DMS114 treated with DMSO at 0.1 percent for 48 hours (cell line): ENCODE measurements at regions not wholly inside any gene's neighbourhood (a gene's known extent, or its start where the extent isn't known, plus 50 kb on each side); places are given as distances from the start of the nearest gene placed in this dataset.

ENCODE experiments used
- DNase-seq: peaks from one replicate; lab custom pipeline; 2025; ENCODE audit not compliant: unreplicated experiment; lab: John Stamatoyannopoulos, UW

- no peak for DNase-seq
Observed at GRCh38 chr4:4746444-4746843, 113.0 kb upstream of the MSX1 start.

- DNase-seq, result no peak
Observed at GRCh38 chr4:4740071-4740470, 119.4 kb upstream of the MSX1 start.

- DNase-seq, result no peak
Observed at GRCh38 chr4:4735870-4736269, 123.6 kb upstream of the MSX1 start.

- no peak for DNase-seq
Observed at GRCh38 chr4:4735136-4735750, 124.2 kb upstream of the MSX1 start.

DNA sequence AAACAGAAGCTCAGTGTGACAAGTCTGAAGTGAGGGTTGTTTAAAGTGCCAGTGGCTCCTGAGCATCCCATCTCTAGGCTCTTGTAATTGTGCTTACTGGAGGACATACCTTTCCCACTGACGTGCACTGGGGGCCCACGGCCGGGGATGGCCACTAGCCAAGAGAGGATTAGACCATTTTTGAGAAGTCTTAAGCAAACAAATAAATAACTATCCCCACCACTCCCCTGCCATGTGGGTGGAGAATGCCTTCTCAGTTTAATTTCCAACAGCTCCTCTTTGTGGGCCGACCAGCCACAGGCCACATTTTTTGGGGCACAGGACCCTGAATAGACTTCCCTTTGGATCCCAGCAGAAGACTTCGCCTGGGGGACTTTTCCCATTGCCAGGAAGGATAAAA is 125.0 kb upstream of the MSX1 start:
- DNase-seq, result no peak

DNA sequence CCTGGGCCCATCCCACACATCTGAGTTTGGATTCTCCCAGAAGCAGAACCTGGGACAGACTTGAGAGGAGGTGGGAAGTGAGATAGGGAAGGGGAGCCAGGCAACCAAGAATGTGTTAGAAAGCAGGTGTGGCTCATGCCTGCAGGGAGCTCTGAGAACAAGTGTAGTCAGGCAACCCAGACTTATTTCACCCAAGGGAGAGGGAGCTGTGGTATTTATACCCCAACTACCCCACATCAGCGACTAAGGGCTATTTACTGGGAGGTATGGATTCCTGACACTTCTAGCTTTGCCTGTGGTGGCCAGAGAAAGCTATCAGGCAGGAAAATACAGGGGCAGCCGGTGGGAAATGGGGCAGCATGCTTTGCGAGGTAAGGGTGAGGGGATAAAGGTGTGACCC is 125.8 kb upstream of the MSX1 start:
- DNase-seq, result no peak

DNA sequence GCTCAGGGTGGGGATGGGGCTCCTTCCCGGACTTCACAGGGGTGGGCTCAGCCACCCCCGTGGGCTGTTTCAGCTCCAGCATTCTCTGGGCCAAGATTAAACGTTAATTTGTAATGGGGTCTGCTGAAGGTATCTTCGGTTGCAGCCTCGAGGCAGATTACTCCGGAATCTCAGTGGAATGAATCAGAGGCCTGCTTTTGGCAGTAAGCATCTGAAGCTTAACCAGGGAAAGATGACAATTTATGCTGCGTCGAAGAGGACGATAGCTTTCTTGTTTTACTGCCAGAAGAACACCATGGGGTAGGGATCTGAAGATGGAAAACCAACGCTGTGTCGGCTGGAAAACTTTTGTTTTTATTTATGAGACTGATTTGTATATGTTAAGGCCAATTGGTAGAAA is 129.2 kb upstream of the MSX1 start:
- no peak for DNase-seq

GRCh38 chr4:4729206-4729605 is 130.3 kb upstream of the MSX1 start:
- DNase-seq, result no peak

- DNase-seq, result no peak
Observed at GRCh38 chr4:4727536-4727935, 131.9 kb upstream of the MSX1 start.

DNA sequence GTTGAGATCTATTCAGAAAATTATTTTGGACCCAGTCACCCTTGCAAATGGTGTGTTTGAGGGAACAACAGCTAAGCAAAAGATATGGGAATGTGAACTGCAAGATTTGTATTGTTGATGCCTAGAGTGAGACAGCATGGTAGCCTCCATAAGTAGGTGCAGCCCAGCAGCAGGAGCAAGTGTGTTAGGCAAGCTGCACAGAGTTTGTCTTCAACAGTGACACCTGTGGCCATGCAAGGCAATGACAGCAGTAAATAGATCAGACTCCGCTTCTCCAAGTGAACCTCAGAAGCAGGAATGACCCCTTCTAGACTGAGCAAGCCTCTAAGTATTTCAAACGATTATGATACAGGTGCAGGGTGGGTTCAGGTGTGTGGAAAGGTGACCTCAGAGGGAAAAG is 133.4 kb upstream of the MSX1 start:
- no peak for DNase-seq

GRCh38 chr4:4724321-4724720 is 135.1 kb upstream of the MSX1 start:
- no peak for DNase-seq

GRCh38 chr4:4721636-4722035 is 137.8 kb upstream of the MSX1 start:
- no peak for DNase-seq

DNA sequence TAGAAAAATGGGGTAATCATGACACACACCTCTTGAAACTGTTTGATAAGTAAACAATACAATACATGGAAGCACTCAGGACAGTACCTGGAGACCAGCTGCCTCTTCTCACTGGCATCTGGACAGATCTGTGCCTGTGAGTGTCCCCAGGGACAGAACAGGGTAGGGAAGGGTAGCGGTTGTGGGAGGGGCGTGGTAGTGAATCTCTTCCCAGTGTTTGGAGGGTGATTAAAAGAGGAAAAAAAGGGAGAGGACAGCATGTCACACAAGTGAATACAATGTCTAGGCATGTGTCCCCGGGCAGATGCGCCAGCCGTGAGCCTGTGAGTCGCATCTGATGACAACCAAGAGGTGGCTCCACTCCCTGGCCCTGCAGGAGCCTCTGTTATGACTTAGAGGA is 138.8 kb upstream of the MSX1 start:
- DNase-seq, result no peak

- no peak for DNase-seq
Observed at GRCh38 chr4:4719436-4719835, 140.0 kb upstream of the MSX1 start.

DNA sequence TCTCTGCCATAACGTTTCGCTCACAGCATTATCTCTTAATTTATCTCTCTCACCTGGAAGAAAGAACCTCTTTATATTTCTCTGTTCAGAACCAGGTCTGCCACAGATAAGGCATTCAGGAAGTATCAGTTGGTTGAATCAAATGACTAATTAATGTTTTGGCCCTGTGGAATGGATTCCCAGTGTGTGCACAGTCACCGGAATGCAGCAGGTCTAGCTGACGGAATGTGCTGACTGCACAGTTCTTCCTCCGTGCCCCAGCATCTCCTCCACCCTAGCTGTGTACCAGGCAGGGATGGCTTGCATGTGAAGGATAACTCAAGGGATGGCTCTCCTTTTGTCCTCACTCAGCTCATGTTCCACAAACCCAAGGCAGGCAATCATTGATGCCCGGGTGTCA is 141.8 kb upstream of the MSX1 start:
- no peak for DNase-seq

- no peak for DNase-seq
Observed at GRCh38 chr4:4714331-4714730, 145.1 kb upstream of the MSX1 start.

DNA sequence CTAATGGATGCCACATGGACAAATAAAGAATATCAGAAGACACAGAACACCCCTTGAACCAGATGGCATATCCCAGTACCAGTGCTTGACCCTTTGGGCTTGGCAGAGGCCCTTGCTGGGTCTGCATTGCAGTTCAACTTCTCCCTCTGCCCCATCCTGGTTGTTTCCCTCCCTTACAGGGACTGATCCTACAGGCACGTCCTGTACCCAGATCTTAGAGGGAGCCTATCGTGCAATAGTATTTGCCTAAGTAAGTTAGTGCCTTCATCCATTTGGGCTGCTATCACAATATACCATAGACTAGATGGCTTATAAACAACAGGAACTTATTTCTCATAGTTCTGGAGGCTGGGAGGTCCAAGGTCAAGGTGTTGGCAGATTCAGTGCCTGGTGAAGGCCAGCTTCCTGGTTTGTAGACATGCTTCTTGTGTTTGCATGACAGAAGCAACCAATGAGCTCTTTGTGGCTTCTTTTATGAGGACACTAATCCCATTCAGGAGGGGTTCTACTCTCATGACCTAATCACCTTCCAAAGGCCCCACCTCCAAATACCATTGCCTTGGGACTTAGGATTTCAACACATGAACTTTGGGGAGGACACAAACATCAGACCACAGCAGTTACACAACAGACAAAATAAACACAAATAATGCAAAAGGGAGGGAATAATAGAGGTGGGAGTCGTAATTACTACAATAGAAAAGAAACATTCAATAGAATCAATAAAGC is 146.5 kb upstream of the MSX1 start:
- DNase-seq, result no peak

GRCh38 chr4:4711902-4712301 is 147.6 kb upstream of the MSX1 start:
- no peak for DNase-seq

DNA sequence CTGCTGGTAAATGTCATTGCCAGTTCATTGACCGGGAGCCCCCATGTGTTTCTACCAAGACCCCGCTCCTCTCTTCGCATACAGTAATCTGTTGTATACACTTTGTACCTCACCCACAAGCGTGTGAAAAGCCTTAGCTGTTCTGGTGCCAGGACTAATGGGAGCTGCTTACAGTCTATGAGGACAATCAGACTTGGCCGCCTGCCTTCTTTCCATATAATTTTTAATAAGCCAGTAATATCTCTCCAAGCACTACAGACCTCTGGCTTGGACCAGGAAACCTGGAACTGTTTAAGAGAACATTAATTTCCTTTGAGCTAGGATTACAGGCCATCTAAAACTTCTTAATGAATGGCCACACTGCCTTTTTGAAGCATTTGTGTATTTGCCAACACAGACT is 149.7 kb upstream of the MSX1 start:
- DNase-seq, result no peak

- DNase-seq, result no peak
Observed at GRCh38 chr4:4704267-4704666, 155.2 kb upstream of the MSX1 start.

DNA sequence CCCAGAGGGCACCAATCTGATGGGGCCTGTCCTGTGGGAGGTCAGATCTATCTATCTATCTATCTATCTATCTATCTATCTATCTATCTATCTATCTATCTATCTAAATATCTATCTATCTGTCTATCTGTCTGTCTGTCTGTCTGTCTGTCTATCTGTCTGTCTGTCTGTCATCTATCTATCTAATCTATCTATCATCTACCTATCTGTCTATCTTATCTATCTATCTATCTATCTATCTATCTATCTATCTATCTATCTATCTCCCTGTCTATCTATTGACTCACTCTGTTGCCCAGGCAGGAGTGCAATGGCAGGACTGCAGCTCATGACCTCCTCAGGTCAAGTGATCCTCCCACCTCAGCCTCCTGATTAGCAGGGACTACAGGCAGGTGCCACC is 155.7 kb upstream of the STX18 start:
- DNase-seq, result no peak

GRCh38 chr4:4696530-4696929 is 154.7 kb upstream of the STX18 start:
- DNase-seq, result no peak

GRCh38 chr4:4695497-4695896 is 153.6 kb upstream of the STX18 start:
- DNase-seq, result no peak
